ENCODE measurements at regions not wholly inside any gene's neighbourhood (a gene's known extent, or its start where the extent isn't known, plus 50 kb on each side); places are given as distances from the start of the nearest gene placed in this dataset.

- Histone ChIP-seq H3K36me3 (ENCODE audit: insufficient read depth, low read length) (no peaks in the 10 kb centered on the region), H3K4me2 (ENCODE audit: insufficient read depth, low read length) (no peak overlapping the region), H3K9me3 (ENCODE audit: low read depth, low read length) (no peaks in the 10 kb centered on the region), H2AFZ (ENCODE audit: low read length) (no peak overlapping the region), H3K27ac (ENCODE audit: low read depth, low read length) (no peak overlapping the region), H3K27me3 (ENCODE audit: insufficient read depth, low read length) (no peaks in the 10 kb centered on the region), H4K20me1 (ENCODE audit: insufficient read depth, low read length) (no peaks in the 10 kb centered on the region), H3K79me2 (ENCODE audit: insufficient read depth, low read length) (no peaks in the 10 kb centered on the region), H3K4me3 (ENCODE audit: insufficient read depth, low read length) (no peak overlapping the region), H3K4me1 (ENCODE audit: insufficient read depth, low read length) (no peaks in the 10 kb centered on the region)
- no peak for TF ChIP-seq CTCF (IDR thresholded peaks at IDR 0.05; ENCODE audit: extremely low read depth, low read depth, low read length)
- DNase-seq (ENCODE audit: insufficient read length, low spot score, missing footprints) = no peak
These were observed 1066.7 kb downstream of the TTLL7 start for GRCh38 chr1:82932207-82932606.

DNA sequence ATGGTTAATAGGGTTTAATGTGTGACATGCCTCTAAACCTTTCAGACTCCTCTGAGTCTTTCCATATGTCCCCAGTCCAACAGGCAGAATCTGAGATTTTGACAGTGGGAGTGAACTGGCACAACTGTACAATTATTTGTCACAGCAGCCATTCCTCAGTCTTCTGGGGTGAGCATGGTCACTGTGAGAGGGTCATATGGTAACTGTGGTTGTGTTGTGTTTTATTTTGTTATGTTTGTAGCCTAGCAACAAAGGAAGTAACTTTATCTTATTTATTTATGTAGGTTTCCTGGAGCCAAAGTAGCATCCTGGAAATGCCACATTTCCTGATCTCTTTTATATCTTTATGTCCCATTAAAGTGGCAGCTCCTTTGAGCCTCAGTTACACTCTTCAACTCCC lies 1067.9 kb downstream of the TTLL7 start:
- H2AFZ ChIP-seq (ENCODE audit: low read length) = no peak overlapping the region
- no peaks in the 10 kb centered on the region for H3K79me2 ChIP-seq (ENCODE audit: insufficient read depth, low read length)
- H4K20me1 ChIP-seq (ENCODE audit: insufficient read depth, low read length) = no peaks in the 10 kb centered on the region
- H3K36me3 ChIP-seq (ENCODE audit: insufficient read depth, low read length) = no peaks in the 10 kb centered on the region
- H3K4me3 ChIP-seq (ENCODE audit: insufficient read depth, low read length) = no peak overlapping the region
- H3K4me1 ChIP-seq (ENCODE audit: insufficient read depth, low read length) = no peaks in the 10 kb centered on the region
- no peak overlapping the region for H3K4me2 ChIP-seq (ENCODE audit: insufficient read depth, low read length)
- DNase-seq (ENCODE audit: insufficient read length, low spot score, missing footprints) = no peak
- H3K9me3 ChIP-seq (ENCODE audit: low read depth, low read length) = no peaks in the 10 kb centered on the region
- H3K27me3 ChIP-seq (ENCODE audit: insufficient read depth, low read length) = no peaks in the 10 kb centered on the region
- H3K27ac ChIP-seq (ENCODE audit: low read depth, low read length) = no peak overlapping the region
- TF ChIP-seq CTCF (IDR thresholded peaks at IDR 0.05; ENCODE audit: extremely low read depth, low read depth, low read length) = no peak

DNA sequence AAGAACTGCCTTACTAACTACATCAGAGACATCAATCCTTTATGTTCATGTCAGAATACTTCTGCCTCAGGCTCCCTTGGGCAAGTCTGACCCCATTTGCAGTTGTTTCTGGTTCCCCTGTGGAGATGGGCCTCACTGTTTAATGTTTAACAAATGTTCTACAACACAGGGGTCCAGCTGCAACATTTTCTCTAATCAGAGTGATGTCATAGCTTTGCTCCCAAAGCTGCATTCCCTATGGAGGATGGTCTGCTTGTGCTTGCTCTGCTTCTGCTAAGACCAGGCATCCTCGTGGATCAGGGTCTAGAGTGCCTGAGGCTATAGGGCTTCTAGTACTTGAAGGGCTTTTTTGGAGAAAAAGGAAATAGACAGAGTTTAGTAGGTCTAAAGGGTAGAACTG lies 1071.2 kb downstream of the TTLL7 start:
- no peaks in the 10 kb centered on the region for H3K9me3 ChIP-seq (ENCODE audit: low read depth, low read length)
- H3K4me3 ChIP-seq (ENCODE audit: insufficient read depth, low read length) = no peak overlapping the region
- DNase-seq (ENCODE audit: insufficient read length, low spot score, missing footprints) = no peak
- H3K4me1 ChIP-seq (ENCODE audit: insufficient read depth, low read length) = no peaks in the 10 kb centered on the region
- H3K4me2 ChIP-seq (ENCODE audit: insufficient read depth, low read length) = no peak overlapping the region
- H3K36me3 ChIP-seq (ENCODE audit: insufficient read depth, low read length) = no peaks in the 10 kb centered on the region
- no peaks in the 10 kb centered on the region for H4K20me1 ChIP-seq (ENCODE audit: insufficient read depth, low read length)
- H3K79me2 ChIP-seq (ENCODE audit: insufficient read depth, low read length) = no peaks in the 10 kb centered on the region
- no peak overlapping the region for H2AFZ ChIP-seq (ENCODE audit: low read length)
- H3K27me3 ChIP-seq (ENCODE audit: insufficient read depth, low read length) = no peaks in the 10 kb centered on the region
- no peak overlapping the region for H3K27ac ChIP-seq (ENCODE audit: low read depth, low read length)
- no peak for TF ChIP-seq CTCF (IDR thresholded peaks at IDR 0.05; ENCODE audit: extremely low read depth, low read depth, low read length)

DNA sequence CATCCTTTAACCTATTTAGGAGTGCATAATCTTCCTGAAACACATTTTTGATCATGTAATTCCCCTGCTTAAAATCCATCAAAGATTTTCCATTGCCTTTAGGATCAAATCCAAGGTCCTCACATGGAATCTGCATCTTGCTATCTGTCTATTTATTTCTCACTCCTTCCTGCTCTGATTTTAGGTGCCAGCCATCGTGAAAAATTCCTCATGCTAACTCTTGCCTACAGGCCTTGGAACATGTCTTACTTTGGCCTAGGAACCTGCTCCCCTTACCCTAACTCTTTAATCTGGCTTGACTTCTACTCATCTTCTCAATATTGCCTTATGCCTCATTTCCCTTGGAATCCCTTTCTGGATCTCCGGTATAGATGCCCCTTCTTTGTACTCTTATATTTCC lies 1074.3 kb downstream of the TTLL7 start:
- TF ChIP-seq CTCF (IDR thresholded peaks at IDR 0.05; ENCODE audit: extremely low read depth, low read depth, low read length) = no peak
- Histone ChIP-seq H3K79me2 (ENCODE audit: insufficient read depth, low read length) (no peaks in the 10 kb centered on the region), H3K27me3 (ENCODE audit: insufficient read depth, low read length) (no peaks in the 10 kb centered on the region), H3K4me2 (ENCODE audit: insufficient read depth, low read length) (no peak overlapping the region), H3K4me3 (ENCODE audit: insufficient read depth, low read length) (no peak overlapping the region), H2AFZ (ENCODE audit: low read length) (no peak overlapping the region), H3K36me3 (ENCODE audit: insufficient read depth, low read length) (no peaks in the 10 kb centered on the region), H3K4me1 (ENCODE audit: insufficient read depth, low read length) (no peaks in the 10 kb centered on the region), H3K27ac (ENCODE audit: low read depth, low read length) (no peak overlapping the region), H4K20me1 (ENCODE audit: insufficient read depth, low read length) (no peaks in the 10 kb centered on the region), H3K9me3 (ENCODE audit: low read depth, low read length) (no peaks in the 10 kb centered on the region)
- no peak for DNase-seq (ENCODE audit: insufficient read length, low spot score, missing footprints)
